NT2/D1 (cell line): ENCODE measurements at regions not wholly inside any gene's neighbourhood (a gene's known extent, or its start where the extent isn't known, plus 50 kb on each side); places are given as distances from the start of the nearest gene placed in this dataset.
"Not testable (repeated sequence)": the region's sequence is repeated elsewhere in the genome, so short reads cannot be mapped to it uniquely, and the experiment has no call there.

ENCODE experiments used
- DNase-seq: peaks from one replicate; pipeline ENCODE4 v3.0.0-alpha.2; 2011; ENCODE audit warnings: low read depth, low spot score
- H3K27me3 ChIP-seq: 2 replicates; pipeline ENCODE4 v1.6.0; 2011; ENCODE audit warnings: mild to moderate bottlenecking; ENCODE audit not compliant: insufficient read length, insufficient read depth
- H3K36me3 ChIP-seq: 2 replicates; pipeline ENCODE4 v1.6.1; 2011; ENCODE audit warnings: mild to moderate bottlenecking, low read length, mixed read lengths; ENCODE audit not compliant: insufficient read depth, insufficient read length
- H3K4me1 ChIP-seq: 2 replicates; pipeline ENCODE4 v1.5.1; 2011; ENCODE audit not compliant: insufficient read depth, insufficient read length
- H3K4me3 ChIP-seq: 2 replicates; pipeline ENCODE4 v1.5.1; 2011; ENCODE audit warnings: low read depth; ENCODE audit not compliant: insufficient read length
- H3K9ac ChIP-seq: 2 replicates; pipeline ENCODE4 v1.6.0; 2011; ENCODE audit warnings: low read depth; ENCODE audit not compliant: insufficient read length
- H3K9me3 ChIP-seq: 2 replicates; pipeline ENCODE4 v1.5.1; 2011; ENCODE audit warnings: mild to moderate bottlenecking, low read length; ENCODE audit not compliant: insufficient read depth
- SUZ12 ChIP-seq: IDR thresholded peaks from 2 replicates; pipeline ENCODE4 v1.6.1; 2011; ENCODE audit not compliant: insufficient read length, insufficient read depth; ENCODE audit errors: extremely low read depth
- YY1 ChIP-seq: IDR thresholded peaks from 2 replicates; pipeline ENCODE4 v1.6.1; 2011; ENCODE audit not compliant: insufficient read length, insufficient read depth
- ZNF274 ChIP-seq: IDR thresholded peaks from 2 replicates; pipeline ENCODE4 v1.6.1; 2011; ENCODE audit warnings: mild to moderate bottlenecking, low read depth, low read length

DNA sequence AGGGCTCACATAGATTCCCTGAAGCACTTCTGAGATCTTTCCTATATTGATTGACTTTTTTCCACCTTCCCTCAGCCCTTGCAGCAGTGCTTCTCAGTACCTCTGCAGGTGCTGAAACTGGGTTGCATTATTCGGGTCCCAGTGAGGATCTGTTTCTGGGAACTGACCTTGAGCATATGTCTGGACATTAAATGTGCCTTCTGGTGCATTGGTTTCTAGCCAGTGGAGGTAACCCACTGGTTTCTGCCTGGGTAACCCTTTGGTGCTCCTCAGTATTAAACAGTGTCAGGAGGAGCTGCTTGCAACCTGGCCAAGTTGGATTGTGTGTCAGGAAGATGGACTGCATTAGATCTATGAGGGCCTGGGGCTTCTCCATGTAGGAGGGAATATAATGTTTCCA lies 213.3 kb upstream of the KCND2 start:
- no peaks in the 10 kb centered on the region for H3K4me1 ChIP-seq
- H3K4me3 ChIP-seq = no peak overlapping the region
- no peaks in the 10 kb centered on the region for H3K27me3 ChIP-seq
- no peak for TF ChIP-seq YY1
- TF ChIP-seq ZNF274 = no peak
- no peak for TF ChIP-seq SUZ12
- H3K36me3 ChIP-seq = no peaks in the 10 kb centered on the region
- no peak overlapping the region for H3K9ac ChIP-seq
- no peak for DNase-seq
- no peaks in the 10 kb centered on the region; the same call in 1 of the 2 replicates for H3K9me3 ChIP-seq

DNA sequence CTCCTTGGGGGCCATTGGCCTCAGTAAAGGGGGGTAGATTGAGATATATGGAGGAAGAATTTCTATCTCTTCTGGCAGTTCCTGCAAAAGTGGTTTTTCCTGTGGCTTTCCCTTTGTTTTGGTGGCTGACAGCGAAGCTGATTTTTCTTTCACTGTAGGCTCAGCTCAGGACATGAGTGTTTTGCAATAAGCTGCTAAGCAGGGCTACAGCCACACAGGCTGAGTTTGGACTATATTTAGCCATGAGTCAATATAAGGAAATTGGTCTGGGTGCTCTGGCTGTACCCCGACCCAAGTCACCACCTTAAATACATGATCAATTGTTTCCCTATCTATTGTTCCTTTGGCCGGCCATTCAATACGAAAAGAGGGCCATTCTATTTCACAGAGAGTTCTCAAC lies 212.7 kb upstream of the KCND2 start:
- no peaks in the 10 kb centered on the region for H3K36me3 ChIP-seq
- H3K4me1 ChIP-seq = no peaks in the 10 kb centered on the region
- H3K9me3 ChIP-seq = no peaks in the 10 kb centered on the region; the same call in 1 of the 2 replicates
- H3K27me3 ChIP-seq = no peaks in the 10 kb centered on the region
- TF ChIP-seq ZNF274 (no peak), SUZ12 (no peak), YY1 (no peak)
- H3K4me3 ChIP-seq = no peak overlapping the region
- H3K9ac ChIP-seq = no peak overlapping the region
- no peak for DNase-seq

GRCh38 chr7:120060875-120061274 lies 212.1 kb upstream of the KCND2 start:
- no peak for DNase-seq
- TF ChIP-seq SUZ12 = no peak
- TF ChIP-seq YY1 = no peak
- TF ChIP-seq ZNF274 = no peak

DNA sequence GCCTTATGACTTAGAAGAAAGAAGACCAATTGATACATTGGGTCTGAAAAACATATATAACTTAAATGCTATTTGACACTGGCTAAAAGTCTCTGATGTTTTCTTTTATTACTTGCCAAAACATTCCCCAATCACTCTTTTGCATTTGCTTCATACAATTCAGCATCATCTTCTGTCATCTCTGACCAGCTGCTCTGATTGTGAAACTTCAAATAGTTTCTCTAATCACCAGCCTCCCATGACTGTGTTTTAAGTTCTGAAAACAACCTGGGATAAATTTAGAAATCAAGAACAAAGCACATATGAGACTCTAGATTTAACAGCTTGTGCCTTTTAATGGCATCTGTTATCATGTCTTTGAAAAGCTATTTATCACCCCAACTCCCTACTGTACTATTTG lies 208.4 kb upstream of the KCND2 start:
- Histone ChIP-seq H3K36me3 (no peaks in the 10 kb centered on the region), H3K9ac (no peak overlapping the region), H3K4me3 (no peak overlapping the region), H3K9me3 (peaks cover 7% of the 10 kb centered on the region; the same call in 1 of the 2 replicates), H3K4me1 (no peaks in the 10 kb centered on the region), H3K27me3 (no peaks in the 10 kb centered on the region)
- DNase-seq = no peak
- TF ChIP-seq SUZ12 (no peak), YY1 (no peak), ZNF274 (no peak)

More at GRCh38 chr7:120060875-120061274, 212.1 kb upstream of the KCND2 start:
- Histone ChIP-seq H3K4me3 (no peak overlapping the region), H3K9me3 (no peaks in the 10 kb centered on the region; the same call in 1 of the 2 replicates), H3K36me3 (no peaks in the 10 kb centered on the region), H3K27me3 (no peaks in the 10 kb centered on the region), H3K4me1 (no peaks in the 10 kb centered on the region), H3K9ac (no peak overlapping the region)

DNA sequence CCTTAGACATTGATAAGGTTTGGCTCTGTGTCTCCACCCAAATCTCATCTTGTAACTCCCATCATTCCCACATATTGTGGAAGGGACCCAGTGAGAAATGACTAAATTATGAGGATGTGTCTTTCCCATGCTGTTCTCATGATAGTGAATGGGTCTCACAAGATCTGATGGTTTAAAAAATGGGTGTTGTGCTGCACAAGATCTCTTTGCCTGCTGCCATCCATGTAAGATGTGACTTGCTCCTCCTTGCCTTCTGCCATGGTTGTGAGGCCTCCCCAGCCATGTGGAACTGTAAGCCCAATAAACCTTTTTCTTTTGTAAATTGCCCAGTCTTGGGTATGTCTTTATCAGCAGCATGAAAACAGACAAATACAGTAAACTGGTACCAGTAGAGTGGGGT lies 206.1 kb upstream of the KCND2 start:
- not testable (repeated sequence) for H3K36me3 ChIP-seq, H3K4me1 ChIP-seq, H3K9me3 ChIP-seq, H3K9ac ChIP-seq, H3K4me3 ChIP-seq, H3K27me3 ChIP-seq, DNase-seq

GRCh38 chr7:120070201-120070600 lies 202.8 kb upstream of the KCND2 start:
- H3K9ac ChIP-seq = no peak overlapping the region
- H3K27me3 ChIP-seq = no peaks in the 10 kb centered on the region
- DNase-seq = no peak
- peaks cover 7% of the 10 kb centered on the region; the same call in 1 of the 2 replicates for H3K9me3 ChIP-seq
- no peak overlapping the region for H3K4me3 ChIP-seq
- no peaks in the 10 kb centered on the region for H3K36me3 ChIP-seq
- TF ChIP-seq ZNF274 = no peak
- no peaks in the 10 kb centered on the region for H3K4me1 ChIP-seq

DNA sequence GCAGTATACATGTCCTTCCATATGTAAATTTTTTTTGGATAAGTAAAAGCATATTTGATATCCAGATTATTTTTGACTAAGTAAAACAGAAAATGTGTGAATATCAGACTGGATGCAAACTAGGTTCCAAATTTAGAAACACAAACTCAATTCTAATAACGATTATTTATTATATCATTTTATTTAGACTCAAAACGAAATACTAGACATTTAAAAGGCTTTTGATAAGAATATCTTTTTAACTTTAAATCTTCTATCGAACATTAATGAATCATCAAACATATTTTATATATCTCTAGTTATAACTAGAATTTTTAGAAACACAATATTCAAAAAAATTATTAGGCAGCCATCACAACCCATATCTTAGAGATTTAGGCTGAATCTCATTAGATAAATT lies 195.2 kb upstream of the KCND2 start:
- H3K4me1 ChIP-seq = no peaks in the 10 kb centered on the region
- no peak overlapping the region for H3K4me3 ChIP-seq
- no peak for DNase-seq
- TF ChIP-seq ZNF274 = no peak
- no peak for TF ChIP-seq YY1
- TF ChIP-seq SUZ12 = no peak
- H3K27me3 ChIP-seq = no peaks in the 10 kb centered on the region
- no peaks in the 10 kb centered on the region for H3K9me3 ChIP-seq
- H3K9ac ChIP-seq = no peak overlapping the region
- no peaks in the 10 kb centered on the region for H3K36me3 ChIP-seq

- Histone ChIP-seq H3K4me1 (no peaks in the 10 kb centered on the region), H3K27me3 (no peaks in the 10 kb centered on the region), H3K9me3 (no peaks in the 10 kb centered on the region), H3K4me3 (no peak overlapping the region), H3K36me3 (no peaks in the 10 kb centered on the region), H3K9ac (no peak overlapping the region)
- DNase-seq = no peak
- TF ChIP-seq SUZ12 = no peak
- no peak for TF ChIP-seq ZNF274
- no peak for TF ChIP-seq YY1
These were observed 194.0 kb upstream of the KCND2 start for GRCh38 chr7:120079022-120079421.
